NB4 (cell line): ENCODE measurements at regions not wholly inside any gene's neighbourhood (a gene's known extent, or its start where the extent isn't known, plus 50 kb on each side); places are given as distances from the start of the nearest gene placed in this dataset.

Experiments used
- POLR2A ChIP-seq: IDR thresholded peaks from 2 replicates; pipeline ENCODE4 v1.6.1; 2011; ENCODE audit warnings: mild to moderate bottlenecking; ENCODE audit not compliant: insufficient read length; ENCODE audit errors: extremely low read depth
- TF ChIP-seq, protein P1 (sequence below): IDR thresholded peaks from one replicate; pipeline ENCODE4 v1.5.1; 2012; ENCODE audit warnings: low read depth, low read length

GRCh38 chr4:160299177-160299576 lies 1196.3 kb downstream of the RAPGEF2 start:
- TF ChIP-seq, protein P1, sequence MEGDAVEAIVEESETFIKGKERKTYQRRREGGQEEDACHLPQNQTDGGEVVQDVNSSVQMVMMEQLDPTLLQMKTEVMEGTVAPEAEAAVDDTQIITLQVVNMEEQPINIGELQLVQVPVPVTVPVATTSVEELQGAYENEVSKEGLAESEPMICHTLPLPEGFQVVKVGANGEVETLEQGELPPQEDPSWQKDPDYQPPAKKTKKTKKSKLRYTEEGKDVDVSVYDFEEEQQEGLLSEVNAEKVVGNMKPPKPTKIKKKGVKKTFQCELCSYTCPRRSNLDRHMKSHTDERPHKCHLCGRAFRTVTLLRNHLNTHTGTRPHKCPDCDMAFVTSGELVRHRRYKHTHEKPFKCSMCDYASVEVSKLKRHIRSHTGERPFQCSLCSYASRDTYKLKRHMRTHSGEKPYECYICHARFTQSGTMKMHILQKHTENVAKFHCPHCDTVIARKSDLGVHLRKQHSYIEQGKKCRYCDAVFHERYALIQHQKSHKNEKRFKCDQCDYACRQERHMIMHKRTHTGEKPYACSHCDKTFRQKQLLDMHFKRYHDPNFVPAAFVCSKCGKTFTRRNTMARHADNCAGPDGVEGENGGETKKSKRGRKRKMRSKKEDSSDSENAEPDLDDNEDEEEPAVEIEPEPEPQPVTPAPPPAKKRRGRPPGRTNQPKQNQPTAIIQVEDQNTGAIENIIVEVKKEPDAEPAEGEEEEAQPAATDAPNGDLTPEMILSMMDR = no peak
- TF ChIP-seq POLR2A = no peak
